ENCODE measurements at regions not wholly inside any gene's neighbourhood (a gene's known extent, or its start where the extent isn't known, plus 50 kb on each side); places are given as distances from the start of the nearest gene placed in this dataset.

DNA sequence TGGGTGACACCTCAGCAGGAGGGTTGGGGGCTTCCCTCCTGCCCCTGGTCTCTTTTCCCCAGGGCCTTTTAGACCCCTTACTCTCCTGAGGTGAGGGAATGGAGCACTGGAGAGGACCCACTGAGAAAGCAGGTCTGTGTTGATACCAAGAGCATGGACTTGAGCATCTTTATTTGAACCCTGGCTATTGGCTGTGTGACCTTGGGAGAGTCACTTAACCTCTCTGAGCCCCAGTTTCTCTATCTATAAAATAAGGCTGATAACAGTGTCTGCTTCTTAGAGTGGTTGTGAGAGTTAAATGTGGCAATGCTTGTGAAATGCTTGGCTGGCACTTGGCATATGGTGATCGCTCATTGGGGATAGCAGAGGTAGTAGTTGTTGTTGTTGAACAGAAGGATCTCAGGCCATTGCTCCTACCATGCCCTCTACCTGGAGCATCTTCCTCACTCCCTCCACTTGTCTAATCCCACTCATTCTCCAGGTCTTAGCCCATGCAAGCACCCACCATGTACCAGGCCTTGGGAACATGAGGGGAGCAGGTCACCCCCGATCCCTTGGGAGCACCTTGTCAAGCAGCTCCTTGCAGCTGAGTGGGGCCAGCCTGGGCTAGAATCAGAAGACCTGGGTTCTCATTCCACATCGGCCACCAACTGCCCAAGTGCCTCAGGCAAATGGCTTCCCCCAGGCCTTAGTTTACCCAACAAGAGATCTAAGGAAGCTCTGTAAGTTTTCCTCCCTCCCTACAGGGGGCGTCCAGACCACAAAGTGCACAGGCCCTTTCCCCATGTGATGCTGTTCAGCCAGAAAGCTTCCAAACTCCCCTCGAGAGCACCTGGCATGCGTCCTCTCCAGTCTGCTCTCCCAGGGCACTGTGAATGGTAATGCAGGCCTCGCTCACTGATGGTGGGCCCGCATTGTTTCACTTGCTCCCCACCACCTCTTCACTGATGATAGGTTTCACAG lies 96.7 kb downstream of the LSM3 start:
- ATAC-seq = peak; percentile 36; the same call in 1 of the 3 replicates
- TF ChIP-seq SNAI2 (CRISPR knock-in tag; IDR thresholded peaks at IDR 0.05) = no peak
- TF ChIP-seq TOX (CRISPR knock-in tag; IDR thresholded peaks at IDR 0.05; ENCODE audit: borderline replicate concordance) = no peak
- no peak for TF ChIP-seq ZC3H10 (CRISPR knock-in tag; IDR thresholded peaks at IDR 0.05)
- TF ChIP-seq ARNTL (CRISPR knock-in tag; IDR thresholded peaks at IDR 0.05; ENCODE audit: borderline replicate concordance, low read depth) = no peak
- TF ChIP-seq, protein P1, sequence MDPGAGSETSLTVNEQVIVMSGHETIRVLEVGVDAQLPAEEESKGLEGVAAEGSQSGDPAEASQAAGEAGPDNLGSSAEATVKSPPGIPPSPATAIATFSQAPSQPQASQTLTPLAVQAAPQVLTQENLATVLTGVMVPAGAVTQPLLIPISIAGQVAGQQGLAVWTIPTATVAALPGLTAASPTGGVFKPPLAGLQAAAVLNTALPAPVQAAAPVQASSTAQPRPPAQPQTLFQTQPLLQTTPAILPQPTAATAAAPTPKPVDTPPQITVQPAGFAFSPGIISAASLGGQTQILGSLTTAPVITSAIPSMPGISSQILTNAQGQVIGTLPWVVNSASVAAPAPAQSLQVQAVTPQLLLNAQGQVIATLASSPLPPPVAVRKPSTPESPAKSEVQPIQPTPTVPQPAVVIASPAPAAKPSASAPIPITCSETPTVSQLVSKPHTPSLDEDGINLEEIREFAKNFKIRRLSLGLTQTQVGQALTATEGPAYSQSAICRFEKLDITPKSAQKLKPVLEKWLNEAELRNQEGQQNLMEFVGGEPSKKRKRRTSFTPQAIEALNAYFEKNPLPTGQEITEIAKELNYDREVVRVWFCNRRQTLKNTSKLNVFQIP (CRISPR knock-in tag; IDR thresholded peaks at IDR 0.05; ENCODE audit: borderline replicate concordance, low read depth) = no peak
- no peak for TF ChIP-seq ZFP3 (CRISPR knock-in tag; IDR thresholded peaks at IDR 0.05)
- no peak for TF ChIP-seq RARB (CRISPR knock-in tag; IDR thresholded peaks at IDR 0.05)
- TF ChIP-seq, protein P2, sequence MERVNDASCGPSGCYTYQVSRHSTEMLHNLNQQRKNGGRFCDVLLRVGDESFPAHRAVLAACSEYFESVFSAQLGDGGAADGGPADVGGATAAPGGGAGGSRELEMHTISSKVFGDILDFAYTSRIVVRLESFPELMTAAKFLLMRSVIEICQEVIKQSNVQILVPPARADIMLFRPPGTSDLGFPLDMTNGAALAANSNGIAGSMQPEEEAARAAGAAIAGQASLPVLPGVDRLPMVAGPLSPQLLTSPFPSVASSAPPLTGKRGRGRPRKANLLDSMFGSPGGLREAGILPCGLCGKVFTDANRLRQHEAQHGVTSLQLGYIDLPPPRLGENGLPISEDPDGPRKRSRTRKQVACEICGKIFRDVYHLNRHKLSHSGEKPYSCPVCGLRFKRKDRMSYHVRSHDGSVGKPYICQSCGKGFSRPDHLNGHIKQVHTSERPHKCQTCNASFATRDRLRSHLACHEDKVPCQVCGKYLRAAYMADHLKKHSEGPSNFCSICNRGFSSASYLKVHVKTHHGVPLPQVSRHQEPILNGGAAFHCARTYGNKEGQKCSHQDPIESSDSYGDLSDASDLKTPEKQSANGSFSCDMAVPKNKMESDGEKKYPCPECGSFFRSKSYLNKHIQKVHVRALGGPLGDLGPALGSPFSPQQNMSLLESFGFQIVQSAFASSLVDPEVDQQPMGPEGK (CRISPR knock-in tag; IDR thresholded peaks at IDR 0.05; ENCODE audit: borderline replicate concordance) = no peak
- TF ChIP-seq ZNF70 (CRISPR knock-in tag; IDR thresholded peaks at IDR 0.05) = no peak
- TF ChIP-seq BACH2 (CRISPR knock-in tag; IDR thresholded peaks at IDR 0.05; ENCODE audit: borderline replicate concordance) = no peak
- TF ChIP-seq ZNF8 (CRISPR knock-in tag; IDR thresholded peaks at IDR 0.05) = no peak
- TF ChIP-seq ISL1 (CRISPR knock-in tag; IDR thresholded peaks at IDR 0.05) = no peak
- no peak for TF ChIP-seq ESRRG (CRISPR knock-in tag; IDR thresholded peaks at IDR 0.05)
- TF ChIP-seq, protein P3, sequence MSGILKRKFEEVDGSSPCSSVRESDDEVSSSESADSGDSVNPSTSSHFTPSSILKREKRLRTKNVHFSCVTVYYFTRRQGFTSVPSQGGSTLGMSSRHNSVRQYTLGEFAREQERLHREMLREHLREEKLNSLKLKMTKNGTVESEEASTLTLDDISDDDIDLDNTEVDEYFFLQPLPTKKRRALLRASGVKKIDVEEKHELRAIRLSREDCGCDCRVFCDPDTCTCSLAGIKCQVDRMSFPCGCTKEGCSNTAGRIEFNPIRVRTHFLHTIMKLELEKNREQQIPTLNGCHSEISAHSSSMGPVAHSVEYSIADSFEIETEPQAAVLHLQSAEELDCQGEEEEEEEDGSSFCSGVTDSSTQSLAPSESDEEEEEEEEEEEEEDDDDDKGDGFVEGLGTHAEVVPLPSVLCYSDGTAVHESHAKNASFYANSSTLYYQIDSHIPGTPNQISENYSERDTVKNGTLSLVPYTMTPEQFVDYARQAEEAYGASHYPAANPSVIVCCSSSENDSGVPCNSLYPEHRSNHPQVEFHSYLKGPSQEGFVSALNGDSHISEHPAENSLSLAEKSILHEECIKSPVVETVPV (CRISPR knock-in tag; IDR thresholded peaks at IDR 0.05) = no peak
- no peak for TF ChIP-seq PPARA (CRISPR knock-in tag; IDR thresholded peaks at IDR 0.05; ENCODE audit: borderline replicate concordance)
- TF ChIP-seq, protein P4, sequence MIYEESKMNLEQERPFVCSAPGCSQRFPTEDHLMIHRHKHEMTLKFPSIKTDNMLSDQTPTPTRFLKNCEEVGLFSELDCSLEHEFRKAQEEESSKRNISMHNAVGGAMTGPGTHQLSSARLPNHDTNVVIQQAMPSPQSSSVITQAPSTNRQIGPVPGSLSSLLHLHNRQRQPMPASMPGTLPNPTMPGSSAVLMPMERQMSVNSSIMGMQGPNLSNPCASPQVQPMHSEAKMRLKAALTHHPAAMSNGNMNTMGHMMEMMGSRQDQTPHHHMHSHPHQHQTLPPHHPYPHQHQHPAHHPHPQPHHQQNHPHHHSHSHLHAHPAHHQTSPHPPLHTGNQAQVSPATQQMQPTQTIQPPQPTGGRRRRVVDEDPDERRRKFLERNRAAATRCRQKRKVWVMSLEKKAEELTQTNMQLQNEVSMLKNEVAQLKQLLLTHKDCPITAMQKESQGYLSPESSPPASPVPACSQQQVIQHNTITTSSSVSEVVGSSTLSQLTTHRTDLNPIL (CRISPR knock-in tag; IDR thresholded peaks at IDR 0.05; ENCODE audit: low read depth) = no peak

DNA sequence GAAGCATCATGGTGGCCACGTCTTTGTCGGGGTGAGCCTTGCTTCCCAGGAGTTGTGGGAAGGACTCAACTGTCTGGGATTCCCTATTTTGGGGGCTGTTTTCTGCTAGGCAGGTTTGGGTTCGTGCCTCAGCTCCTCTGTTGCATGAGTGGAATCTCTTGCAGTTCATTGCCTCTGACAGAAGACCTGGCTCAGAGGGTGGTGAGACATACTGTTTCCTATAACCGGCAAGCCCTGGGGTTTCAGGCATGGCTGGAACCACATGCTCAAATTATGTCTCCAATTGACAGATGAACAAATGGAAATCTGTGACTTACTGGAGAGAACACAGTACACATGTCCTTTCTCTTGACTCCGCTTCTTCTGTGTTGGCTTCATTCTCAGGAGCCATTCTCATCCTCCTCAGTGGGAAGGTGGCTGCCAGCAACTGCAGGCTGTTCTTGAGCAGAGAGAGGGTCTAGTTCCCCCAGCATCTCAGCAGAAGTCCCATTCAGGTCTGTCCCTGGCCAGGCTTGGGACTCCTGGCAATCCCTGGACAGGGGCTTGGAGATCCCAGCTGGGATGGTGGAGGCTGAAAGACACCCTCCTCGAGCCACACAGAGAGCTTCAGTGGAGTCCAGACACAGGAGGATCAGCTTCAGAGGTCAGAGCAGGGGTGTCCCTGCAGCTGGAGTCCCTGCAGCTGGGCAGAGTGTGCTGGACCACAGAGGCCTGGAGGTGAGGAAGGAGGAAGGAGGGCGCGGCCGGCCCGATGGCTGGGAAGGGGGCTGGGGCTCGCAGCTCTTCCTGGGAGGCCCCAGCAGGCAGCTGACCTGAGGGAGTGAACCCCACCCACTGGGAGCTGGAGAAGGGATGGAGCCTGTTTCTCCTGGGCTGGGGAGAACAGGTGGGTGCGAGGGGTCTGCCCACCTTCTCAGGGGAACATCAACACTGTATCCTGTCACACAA lies 97.6 kb downstream of the LSM3 start:
- ATAC-seq = no peak
- no peak for TF ChIP-seq SNAI2 (CRISPR knock-in tag; IDR thresholded peaks at IDR 0.05)
- TF ChIP-seq, protein P2 (CRISPR knock-in tag; IDR thresholded peaks at IDR 0.05; ENCODE audit: borderline replicate concordance) = no peak

DNA sequence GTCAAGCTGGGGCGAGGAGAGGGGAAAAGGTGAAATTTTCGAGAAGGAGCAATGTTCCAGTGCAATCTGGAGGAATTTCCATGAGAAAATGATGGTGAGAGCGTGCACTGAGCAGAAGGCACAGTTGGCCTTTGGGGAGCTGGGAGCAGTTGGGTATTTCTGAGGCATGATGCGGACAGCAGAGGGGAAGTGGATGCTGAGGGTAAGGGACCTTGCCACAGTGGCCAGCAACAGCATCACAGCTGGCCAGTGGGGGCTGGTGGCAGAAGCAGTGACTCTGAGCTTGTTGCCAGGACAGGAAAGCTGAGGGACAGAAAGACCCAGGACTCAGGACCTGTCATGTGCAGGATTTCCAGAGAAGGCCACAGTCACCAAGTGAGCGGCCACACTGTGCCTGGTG lies 98.9 kb downstream of the LSM3 start:
- no peak for ATAC-seq
- no peak for TF ChIP-seq TCF4 (CRISPR knock-in tag; IDR thresholded peaks at IDR 0.05; ENCODE audit: borderline replicate concordance)
- TF ChIP-seq ESRRG (CRISPR knock-in tag; IDR thresholded peaks at IDR 0.05) = no peak
- TF ChIP-seq, protein P5, sequence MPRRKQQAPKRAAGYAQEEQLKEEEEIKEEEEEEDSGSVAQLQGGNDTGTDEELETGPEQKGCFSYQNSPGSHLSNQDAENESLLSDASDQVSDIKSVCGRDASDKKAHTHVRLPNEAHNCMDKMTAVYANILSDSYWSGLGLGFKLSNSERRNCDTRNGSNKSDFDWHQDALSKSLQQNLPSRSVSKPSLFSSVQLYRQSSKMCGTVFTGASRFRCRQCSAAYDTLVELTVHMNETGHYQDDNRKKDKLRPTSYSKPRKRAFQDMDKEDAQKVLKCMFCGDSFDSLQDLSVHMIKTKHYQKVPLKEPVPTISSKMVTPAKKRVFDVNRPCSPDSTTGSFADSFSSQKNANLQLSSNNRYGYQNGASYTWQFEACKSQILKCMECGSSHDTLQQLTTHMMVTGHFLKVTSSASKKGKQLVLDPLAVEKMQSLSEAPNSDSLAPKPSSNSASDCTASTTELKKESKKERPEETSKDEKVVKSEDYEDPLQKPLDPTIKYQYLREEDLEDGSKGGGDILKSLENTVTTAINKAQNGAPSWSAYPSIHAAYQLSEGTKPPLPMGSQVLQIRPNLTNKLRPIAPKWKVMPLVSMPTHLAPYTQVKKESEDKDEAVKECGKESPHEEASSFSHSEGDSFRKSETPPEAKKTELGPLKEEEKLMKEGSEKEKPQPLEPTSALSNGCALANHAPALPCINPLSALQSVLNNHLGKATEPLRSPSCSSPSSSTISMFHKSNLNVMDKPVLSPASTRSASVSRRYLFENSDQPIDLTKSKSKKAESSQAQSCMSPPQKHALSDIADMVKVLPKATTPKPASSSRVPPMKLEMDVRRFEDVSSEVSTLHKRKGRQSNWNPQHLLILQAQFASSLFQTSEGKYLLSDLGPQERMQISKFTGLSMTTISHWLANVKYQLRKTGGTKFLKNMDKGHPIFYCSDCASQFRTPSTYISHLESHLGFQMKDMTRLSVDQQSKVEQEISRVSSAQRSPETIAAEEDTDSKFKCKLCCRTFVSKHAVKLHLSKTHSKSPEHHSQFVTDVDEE (CRISPR knock-in tag; IDR thresholded peaks at IDR 0.05) = no peak
- TF ChIP-seq ARNTL (CRISPR knock-in tag; IDR thresholded peaks at IDR 0.05; ENCODE audit: borderline replicate concordance, low read depth) = no peak
- no peak for TF ChIP-seq SNAI2 (CRISPR knock-in tag; IDR thresholded peaks at IDR 0.05)
- TF ChIP-seq, protein P2 (CRISPR knock-in tag; IDR thresholded peaks at IDR 0.05; ENCODE audit: borderline replicate concordance) = no peak
- TF ChIP-seq ZC3H10 (CRISPR knock-in tag; IDR thresholded peaks at IDR 0.05) = no peak
- TF ChIP-seq BACH2 (CRISPR knock-in tag; IDR thresholded peaks at IDR 0.05; ENCODE audit: borderline replicate concordance) = no peak
- no peak for TF ChIP-seq ZFP3 (CRISPR knock-in tag; IDR thresholded peaks at IDR 0.05)
- TF ChIP-seq, protein P1 (CRISPR knock-in tag; IDR thresholded peaks at IDR 0.05; ENCODE audit: borderline replicate concordance, low read depth) = no peak

Measured in SK-N-SH treated with all-trans-retinoic acid at 6 μM for 48 hours (cell line).